Adipocyte (in vitro differentiated cells): ENCODE measurements at regions not wholly inside any gene's neighbourhood (a gene's known extent, or its start where the extent isn't known, plus 50 kb on each side); places are given as distances from the start of the nearest gene placed in this dataset.

Experiments
- DNase-seq: peaks from one replicate; pipeline ENCODE4 v3.0.0-alpha.2; 2015; ENCODE audit warnings: low read depth
- H3K27me3 ChIP-seq: replicated peaks from 2 replicates; pipeline ENCODE4 v1.7.0; 2013; ENCODE audit warnings: mild to moderate bottlenecking, low read length, moderate library complexity; ENCODE audit not compliant: control insufficient read depth, insufficient read depth
- H3K36me3 ChIP-seq: 2 replicates; pipeline ENCODE4 v1.7.0; 2013; ENCODE audit warnings: low read length, mild to moderate bottlenecking, moderate library complexity; ENCODE audit not compliant: control insufficient read depth, insufficient read depth, severe bottlenecking
- H3K4me1 ChIP-seq: 2 replicates; pipeline ENCODE4 v1.7.0; 2013; ENCODE audit warnings: mild to moderate bottlenecking, low read length, moderate library complexity; ENCODE audit not compliant: control insufficient read depth, insufficient read depth
- H3K4me3 ChIP-seq: 2 replicates; pipeline ENCODE4 v1.7.0; 2013; ENCODE audit warnings: mild to moderate bottlenecking, low read length, moderate library complexity
- H3K9ac ChIP-seq: 2 replicates; pipeline ENCODE4 v1.7.0; 2013; ENCODE audit warnings: mild to moderate bottlenecking, low read length, moderate library complexity
- H3K9me3 ChIP-seq: 2 replicates; pipeline ENCODE4 v1.7.0; 2013; ENCODE audit warnings: mild to moderate bottlenecking, low read length, moderate library complexity; ENCODE audit not compliant: control insufficient read depth

DNA sequence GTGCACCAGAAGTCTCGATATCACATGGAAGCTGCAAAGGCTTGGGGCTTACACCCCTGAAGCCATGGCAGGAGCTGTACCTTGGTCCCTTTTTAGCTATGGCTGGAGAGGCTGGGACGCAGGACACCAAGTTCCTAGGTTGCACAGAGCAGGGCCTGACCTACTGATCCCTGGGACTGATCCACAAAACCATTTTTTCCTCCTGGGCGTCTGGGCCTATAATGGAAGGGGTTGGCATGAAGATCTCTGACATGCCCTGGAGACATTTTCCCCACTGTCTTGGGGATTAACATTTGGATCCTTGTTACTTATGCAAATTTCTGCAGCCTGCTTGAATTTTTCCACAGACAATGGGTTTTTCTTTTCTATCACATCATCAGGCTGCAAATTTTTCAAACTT is 286.7 kb upstream of the PTPRD start:
- DNase-seq, result no peak
- no peaks in the 10 kb centered on the region for H3K9me3 ChIP-seq
- no peaks in the 10 kb centered on the region for H3K36me3 ChIP-seq
- H3K4me3 ChIP-seq, result no peak overlapping the region
- no peaks in the 10 kb centered on the region for H3K27me3 ChIP-seq
- H3K9ac ChIP-seq, result no peak overlapping the region
- H3K4me1 ChIP-seq, result no peaks in the 10 kb centered on the region

DNA sequence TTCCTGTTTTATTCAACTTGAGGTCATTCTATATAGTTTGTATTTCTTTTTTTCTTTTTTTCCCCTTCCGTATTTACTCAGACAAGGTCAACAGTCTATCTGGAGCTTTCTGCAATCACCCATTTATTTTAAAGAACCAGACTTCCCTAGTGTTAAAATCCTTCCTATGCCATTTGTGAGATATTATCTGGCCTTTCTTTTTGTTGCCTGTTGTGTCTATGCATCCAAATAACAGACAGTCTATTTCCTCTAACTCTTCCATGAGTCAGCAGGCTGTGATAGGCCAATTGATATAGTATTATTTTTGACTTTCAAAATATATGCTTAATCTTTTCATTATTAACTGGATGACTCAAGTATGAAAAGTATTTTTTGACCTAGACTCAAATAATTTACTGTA is 291.2 kb upstream of the PTPRD start:
- H3K4me3 ChIP-seq, result no peak overlapping the region
- no peaks in the 10 kb centered on the region for H3K27me3 ChIP-seq
- DNase-seq, result no peak
- no peak overlapping the region for H3K9ac ChIP-seq
- H3K9me3 ChIP-seq, result no peaks in the 10 kb centered on the region
- H3K4me1 ChIP-seq, result no peaks in the 10 kb centered on the region
- no peaks in the 10 kb centered on the region for H3K36me3 ChIP-seq

DNA sequence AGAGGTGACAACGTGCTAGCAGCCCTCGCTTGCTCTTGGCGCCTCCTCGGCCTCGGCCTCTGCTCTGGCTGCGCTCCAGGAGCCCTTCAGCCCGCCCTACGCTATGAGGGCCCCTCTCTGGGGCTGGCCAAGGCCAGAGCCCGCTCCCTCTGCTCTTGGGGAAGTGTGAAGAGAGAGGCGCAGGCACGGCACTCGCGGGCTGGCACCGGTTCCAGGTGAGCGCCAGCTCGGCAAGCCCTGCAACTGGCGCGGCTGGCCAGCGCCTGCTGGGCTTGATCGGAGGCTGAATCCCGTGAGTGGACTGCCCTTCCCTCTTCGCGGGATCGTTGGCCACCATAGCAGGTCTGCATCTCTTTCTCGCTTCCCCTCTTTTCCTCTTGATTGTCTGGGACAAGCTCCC is 298.0 kb upstream of the PTPRD start:
- DNase-seq, result no peak
- H3K9me3 ChIP-seq, result no peaks in the 10 kb centered on the region
- no peak overlapping the region for H3K4me3 ChIP-seq
- no peaks in the 10 kb centered on the region for H3K4me1 ChIP-seq
- no peak overlapping the region for H3K9ac ChIP-seq
- no peaks in the 10 kb centered on the region for H3K27me3 ChIP-seq
- no peaks in the 10 kb centered on the region for H3K36me3 ChIP-seq

DNA sequence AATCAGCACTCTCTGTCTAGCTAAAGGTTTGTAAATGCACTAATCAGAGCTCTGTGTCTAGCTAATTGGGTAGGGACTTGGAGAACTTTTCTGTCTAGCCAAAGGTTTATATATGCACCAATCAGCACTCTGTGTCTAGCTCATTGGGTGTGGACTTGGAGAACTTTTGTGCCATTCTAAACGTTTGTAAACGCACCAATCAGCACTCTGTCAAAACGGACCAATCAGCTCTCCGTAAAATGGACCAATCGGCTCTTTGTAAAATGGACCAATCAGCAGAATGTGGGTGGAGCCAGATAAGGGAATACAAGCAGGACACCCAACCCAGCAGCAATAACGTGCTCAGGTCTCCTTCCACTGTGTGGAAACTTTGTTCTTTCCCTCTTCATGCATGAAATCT is 298.6 kb upstream of the PTPRD start:
- no peaks in the 10 kb centered on the region for H3K36me3 ChIP-seq
- no peaks in the 10 kb centered on the region for H3K27me3 ChIP-seq
- no peak overlapping the region for H3K9ac ChIP-seq
- H3K9me3 ChIP-seq, result no peaks in the 10 kb centered on the region
- DNase-seq, result no peak
- H3K4me3 ChIP-seq, result no peak overlapping the region
- H3K4me1 ChIP-seq, result no peaks in the 10 kb centered on the region

DNA sequence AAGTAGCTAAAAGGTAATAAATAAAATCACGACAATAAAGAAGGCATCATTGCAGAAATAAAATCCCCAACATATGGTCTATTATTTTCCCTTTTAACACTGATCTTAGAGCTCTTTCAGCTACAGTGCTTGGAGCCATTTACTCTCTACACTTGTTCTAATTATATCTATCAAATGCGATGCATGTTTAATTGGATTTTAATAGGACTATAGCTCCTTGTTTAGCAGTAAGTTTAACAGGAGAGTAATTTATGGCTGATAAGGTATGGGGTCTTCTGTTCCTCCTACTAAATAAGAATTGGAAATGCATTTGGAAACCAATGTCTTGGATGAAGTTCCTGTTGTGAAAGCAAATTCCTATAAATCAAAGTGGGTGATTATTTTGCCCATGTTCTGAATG is 304.2 kb upstream of the PTPRD start:
- Histone ChIP-seq H3K4me3 (no peak overlapping the region), H3K9me3 (peaks cover 2% of the 10 kb centered on the region), H3K9ac (no peak overlapping the region), H3K36me3 (no peaks in the 10 kb centered on the region), H3K27me3 (no peaks in the 10 kb centered on the region), H3K4me1 (no peaks in the 10 kb centered on the region)
- DNase-seq, result no peak

DNA sequence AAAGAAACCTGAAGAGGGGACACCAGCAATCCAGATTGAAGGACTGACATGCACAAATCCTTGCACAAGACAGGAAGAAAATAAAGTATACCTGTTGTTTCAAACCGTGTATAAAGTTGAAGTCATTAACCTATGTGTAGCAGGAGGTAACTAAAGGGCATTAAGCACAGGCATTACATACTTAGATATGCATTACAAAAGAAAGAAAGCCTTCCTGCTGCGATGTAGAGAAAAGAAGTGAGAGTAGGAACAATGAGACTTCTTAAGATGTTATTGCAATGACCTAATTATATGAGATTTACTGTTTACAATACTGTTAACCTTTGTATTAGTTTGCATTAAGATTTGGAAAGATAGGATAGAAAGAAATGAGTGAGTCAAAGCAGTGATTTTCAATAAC is 308.9 kb upstream of the PTPRD start:
- peaks cover 2% of the 10 kb centered on the region for H3K9me3 ChIP-seq
- H3K4me3 ChIP-seq, result no peak overlapping the region
- H3K4me1 ChIP-seq, result no peaks in the 10 kb centered on the region
- DNase-seq, result no peak
- H3K27me3 ChIP-seq, result no peaks in the 10 kb centered on the region
- H3K36me3 ChIP-seq, result no peaks in the 10 kb centered on the region
- no peak overlapping the region for H3K9ac ChIP-seq

DNA sequence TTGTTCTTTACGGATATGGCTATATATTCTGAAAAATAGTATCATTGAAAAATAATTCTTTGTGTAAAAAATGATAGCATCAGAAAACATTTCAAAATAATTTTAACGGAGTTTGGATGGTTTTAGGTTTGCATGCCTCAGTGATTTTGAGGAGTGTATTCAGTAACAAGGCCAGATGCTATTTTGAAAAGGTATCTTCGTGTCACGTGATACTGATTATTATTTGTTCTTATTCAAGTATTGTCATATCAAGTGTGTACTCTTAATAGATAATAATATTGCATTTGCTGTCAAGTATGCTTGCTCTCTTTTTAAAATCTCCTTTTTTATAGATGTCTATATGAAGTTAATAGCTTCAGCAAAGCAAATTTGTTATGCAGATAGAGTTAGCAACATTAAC is 313.1 kb upstream of the PTPRD start:
- no peaks in the 10 kb centered on the region for H3K9me3 ChIP-seq
- no peaks in the 10 kb centered on the region for H3K36me3 ChIP-seq
- no peak overlapping the region for H3K4me3 ChIP-seq
- no peaks in the 10 kb centered on the region for H3K4me1 ChIP-seq
- H3K27me3 ChIP-seq, result no peaks in the 10 kb centered on the region
- no peak for DNase-seq
- no peak overlapping the region for H3K9ac ChIP-seq

DNA sequence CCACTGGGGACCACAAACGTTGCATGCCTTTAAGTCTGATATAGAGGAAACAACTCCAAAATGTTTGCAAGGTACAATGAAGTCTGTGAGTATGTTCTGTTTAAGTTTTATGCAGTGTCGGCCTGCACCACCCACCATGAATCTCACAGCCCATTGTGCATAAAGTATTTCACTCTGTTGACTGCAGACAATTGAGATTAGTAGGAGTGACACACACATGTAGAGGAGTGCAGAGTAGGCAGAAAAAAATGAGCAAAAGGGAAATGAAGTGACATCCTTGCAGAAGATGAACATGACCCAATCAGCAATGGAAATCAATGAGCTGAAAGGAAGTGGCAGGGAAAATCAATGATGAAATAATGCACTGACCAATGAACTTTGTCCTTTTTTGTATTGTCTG is 315.6 kb upstream of the PTPRD start:
- H3K27me3 ChIP-seq, result no peaks in the 10 kb centered on the region
- H3K9me3 ChIP-seq, result no peaks in the 10 kb centered on the region
- no peak overlapping the region for H3K4me3 ChIP-seq
- H3K36me3 ChIP-seq, result no peaks in the 10 kb centered on the region
- DNase-seq, result no peak
- no peaks in the 10 kb centered on the region for H3K4me1 ChIP-seq
- H3K9ac ChIP-seq, result no peak overlapping the region

DNA sequence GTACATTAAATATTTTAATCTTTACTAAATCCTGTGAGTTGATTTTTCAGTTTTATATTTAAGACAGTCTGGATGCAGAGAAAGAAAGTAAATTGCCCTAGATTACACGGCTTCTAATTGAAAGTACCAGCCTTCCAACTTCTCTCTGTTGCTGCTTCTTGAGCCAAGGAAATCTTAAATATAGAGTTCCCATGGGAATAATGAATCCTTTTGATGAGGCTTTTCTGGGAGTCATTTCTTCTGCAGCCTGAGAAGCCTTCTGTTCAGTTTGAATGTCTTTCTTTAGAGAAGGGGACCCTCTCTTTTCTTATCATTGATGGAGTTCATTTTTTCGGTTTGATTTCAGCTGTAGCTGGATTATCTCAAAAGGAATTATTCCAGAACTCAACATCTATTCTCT is 317.3 kb upstream of the PTPRD start:
- H3K4me1 ChIP-seq, result no peaks in the 10 kb centered on the region
- H3K36me3 ChIP-seq, result no peaks in the 10 kb centered on the region
- no peaks in the 10 kb centered on the region for H3K27me3 ChIP-seq
- H3K9ac ChIP-seq, result no peak overlapping the region
- no peak for DNase-seq
- H3K4me3 ChIP-seq, result no peak overlapping the region
- no peaks in the 10 kb centered on the region for H3K9me3 ChIP-seq

DNA sequence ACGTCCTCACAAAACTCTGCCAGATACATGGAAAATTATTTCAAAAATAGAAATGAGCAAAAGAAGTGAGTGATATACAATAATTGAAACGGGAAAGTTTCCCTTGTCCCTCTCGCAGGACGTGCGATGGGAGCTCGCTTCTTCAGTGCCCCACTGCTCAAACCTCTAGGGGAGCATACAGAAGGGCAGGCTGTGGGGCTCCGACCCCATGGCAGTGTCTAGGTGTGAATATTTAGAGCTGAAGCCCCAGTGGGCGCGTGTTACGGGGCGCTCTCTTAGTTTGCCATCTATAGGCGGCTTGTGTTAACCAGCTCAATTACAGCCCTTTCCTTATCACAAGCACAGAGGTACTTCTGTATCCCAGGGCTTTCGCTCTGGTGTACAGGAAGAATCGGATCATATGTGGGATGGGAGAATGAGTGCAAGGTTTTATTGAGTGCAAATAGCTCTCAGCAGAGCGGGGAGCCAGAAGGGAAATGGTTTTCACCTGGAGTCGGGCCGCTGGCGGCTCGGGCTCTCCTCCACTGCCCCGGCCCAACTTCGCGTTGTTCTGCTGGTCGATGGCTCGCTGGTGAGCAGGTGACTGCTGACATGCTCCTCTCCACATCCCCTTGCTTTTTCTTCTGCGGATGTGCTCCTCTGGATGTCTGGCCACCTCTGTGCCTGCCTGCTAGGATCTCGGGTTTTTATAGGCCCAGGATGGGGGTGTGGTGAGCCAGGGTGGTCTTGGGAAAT is 334.0 kb upstream of the PTPRD start:
- Histone ChIP-seq H3K9ac (no peak overlapping the region), H3K9me3 (no peaks in the 10 kb centered on the region), H3K4me3 (no peak overlapping the region), H3K36me3 (no peaks in the 10 kb centered on the region), H3K27me3 (no peaks in the 10 kb centered on the region), H3K4me1 (no peaks in the 10 kb centered on the region)
- no peak for DNase-seq

DNA sequence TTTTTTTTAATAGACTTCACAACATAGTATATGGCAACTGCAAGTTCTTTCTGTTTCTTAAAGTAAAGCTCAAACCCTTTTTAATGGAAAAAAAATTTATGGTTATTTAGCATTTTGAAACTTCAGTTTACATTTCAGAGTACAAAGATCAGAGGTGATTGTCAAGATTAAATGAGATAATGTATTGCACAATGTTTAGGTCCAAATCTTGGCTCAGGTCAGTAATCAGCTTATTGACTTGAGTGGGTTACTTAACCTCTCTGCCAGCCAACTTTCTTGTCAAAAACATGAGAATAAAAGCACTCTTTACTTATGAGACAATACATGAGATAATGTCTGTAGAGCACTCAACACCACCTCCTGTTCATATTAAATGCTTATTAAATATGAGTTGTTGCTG is 345.1 kb upstream of the PTPRD start:
- Histone ChIP-seq H3K9me3 (no peaks in the 10 kb centered on the region), H3K27me3 (no peaks in the 10 kb centered on the region), H3K4me3 (no peak overlapping the region), H3K4me1 (no peaks in the 10 kb centered on the region), H3K9ac (no peak overlapping the region), H3K36me3 (no peaks in the 10 kb centered on the region)
- no peak for DNase-seq

DNA sequence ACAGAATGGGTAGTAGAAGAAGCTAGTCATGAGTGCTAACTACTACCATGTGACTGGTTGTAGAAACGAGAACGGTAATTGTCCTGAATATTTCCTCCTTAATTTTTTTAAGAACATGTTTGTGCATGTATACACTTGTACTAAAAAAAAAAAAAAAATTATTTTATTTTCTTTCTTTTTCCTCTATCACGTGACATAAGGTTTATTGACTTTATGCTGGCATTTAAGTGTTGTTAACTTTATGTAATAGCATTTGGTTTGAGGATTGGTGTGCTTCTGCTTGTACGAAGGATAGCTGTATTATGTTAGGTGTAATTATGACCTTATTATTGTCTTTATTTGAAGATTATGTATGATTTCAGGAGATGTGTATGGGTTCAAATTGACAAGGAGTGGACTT is 349.1 kb upstream of the PTPRD start:
- no peaks in the 10 kb centered on the region for H3K27me3 ChIP-seq
- no peaks in the 10 kb centered on the region for H3K4me1 ChIP-seq
- no peak overlapping the region for H3K9ac ChIP-seq
- DNase-seq, result no peak
- H3K4me3 ChIP-seq, result no peak overlapping the region
- H3K9me3 ChIP-seq, result no peaks in the 10 kb centered on the region
- H3K36me3 ChIP-seq, result no peaks in the 10 kb centered on the region
